ENCODE measurements at regions not wholly inside any gene's neighbourhood (a gene's known extent, or its start where the extent isn't known, plus 50 kb on each side); places are given as distances from the start of the nearest gene placed in this dataset.

GRCh38 chr6:139545206-139546105 lies 171.0 kb upstream of the CITED2 start (continued):
- TF ChIP-seq ATF2 (CRISPR knock-in tag; IDR thresholded peaks at IDR 0.05) (no peak), NCOA6 (IDR thresholded peaks at IDR 0.05) (0 out of 2 replicates have a peak, but pooled peaks have one; percentile 18), SMARCA4 (IDR thresholded peaks at IDR 0.05) (peak; percentile 44; the same call in 1 of the 2 replicates), CHAMP1 (IDR thresholded peaks at IDR 0.05) (peak; percentile 56; the same call in 1 of the 2 replicates), ZBTB1 (CRISPR knock-in tag; IDR thresholded peaks at IDR 0.05; ENCODE audit: borderline replicate concordance, low read depth) (no peak), MBD2 (IDR thresholded peaks at IDR 0.05; ENCODE audit: borderline replicate concordance, low read depth) (no peak), POU5F1 (IDR thresholded peaks at IDR 0.05; ENCODE audit: borderline replicate concordance, low read depth, low read length, partially characterized antibody) (no peak), ZNF76 (CRISPR knock-in tag; IDR thresholded peaks at IDR 0.05; ENCODE audit: borderline replicate concordance) (no peak), HIVEP1 (CRISPR knock-in tag; IDR thresholded peaks at IDR 0.05) (no peak), HDAC8 (tag; IDR thresholded peaks at IDR 0.05) (no peak), ARID4B (CRISPR knock-in tag; IDR thresholded peaks at IDR 0.05) (no peak), FOXP1 (CRISPR knock-in tag; IDR thresholded peaks at IDR 0.05) (no peak), HES1 (IDR thresholded peaks at IDR 0.05; ENCODE audit: low read depth) (no peak), ID3 (CRISPR knock-in tag; IDR thresholded peaks at IDR 0.05) (no peak), ID3 (tag; IDR thresholded peaks at IDR 0.05) (no peak), TSC22D4 (tag; IDR thresholded peaks at IDR 0.05) (no peak), SMAD1 (IDR thresholded peaks at IDR 0.05; ENCODE audit: low read depth, low read length, partially characterized antibody) (no peak), CBFA2T3 (IDR thresholded peaks at IDR 0.05) (no peak)

Data from K562 (cell line).